Neural crest cell (in vitro differentiated cells): ENCODE measurements at regions not wholly inside any gene's neighbourhood (a gene's known extent, or its start where the extent isn't known, plus 50 kb on each side); places are given as distances from the start of the nearest gene placed in this dataset.

Experiments
- DNase-seq: peaks from one replicate; pipeline ENCODE4 v3.0.0; 2021; ENCODE audit warnings: low read depth, mixed read lengths, low spot score
- H3K27ac Mint-ChIP-seq: one replicate; pipeline ENCODE4 v1.8.0; 2021; ENCODE audit warnings: mild to moderate bottlenecking, mixed read lengths; ENCODE audit not compliant: unreplicated experiment
- H3K27me3 Mint-ChIP-seq: 2 replicates; pipeline ENCODE4 v1.8.0; 2021; ENCODE audit warnings: low read depth, mild to moderate bottlenecking, mixed read lengths
- H3K36me3 Mint-ChIP-seq: 2 replicates; pipeline ENCODE4 v1.8.0; 2021; ENCODE audit warnings: low read depth, mild to moderate bottlenecking, mixed read lengths
- H3K4me1 Mint-ChIP-seq: 2 replicates; pipeline ENCODE4 v1.8.0; 2021; ENCODE audit warnings: mixed read lengths
- H3K4me3 Mint-ChIP-seq: one replicate; pipeline ENCODE4 v1.8.0; 2021; ENCODE audit warnings: mild to moderate bottlenecking, mixed read lengths
- H3K9me3 Mint-ChIP-seq: 2 replicates; pipeline ENCODE4 v1.8.0; 2021; ENCODE audit warnings: mixed read lengths
- CTCF ChIP-seq: fragments of 200-600 bp; sonication (generic); conservative IDR thresholded peaks from 2 replicates; pipeline ENCODE4 v1.5.0; 2021; ENCODE audit warnings: antibody characterized with exemption, mild to moderate bottlenecking

GRCh38 chr6:87881342-87881895 is 166.2 kb upstream of the SPACA1 start:
- no peaks in the 10 kb centered on the region for H3K4me1 Mint-ChIP-seq
- peaks cover 2% of the 10 kb centered on the region for H3K9me3 Mint-ChIP-seq
- no peak for TF ChIP-seq CTCF
- H3K36me3 Mint-ChIP-seq = no peaks in the 10 kb centered on the region
- no peak for DNase-seq
- H3K27me3 Mint-ChIP-seq = peaks cover 4% of the 10 kb centered on the region
- H3K27ac Mint-ChIP-seq = no peak overlapping the region
- no peak overlapping the region for H3K4me3 Mint-ChIP-seq

- TF ChIP-seq CTCF = no peak
- Mint-ChIP-seq H3K4me3 (no peak overlapping the region), H3K36me3 (no peaks in the 10 kb centered on the region)
Measured at GRCh38 chr6:87879132-87879861, 168.3 kb upstream of the SPACA1 start.

GRCh38 chr6:87875781-87876180 is 171.9 kb upstream of the SPACA1 start:
- no peak for TF ChIP-seq CTCF
- H3K9me3 Mint-ChIP-seq = no peaks in the 10 kb centered on the region
- H3K36me3 Mint-ChIP-seq = no peaks in the 10 kb centered on the region
- H3K4me1 Mint-ChIP-seq = no peaks in the 10 kb centered on the region
- H3K27me3 Mint-ChIP-seq = peaks cover 9% of the 10 kb centered on the region
- H3K27ac Mint-ChIP-seq = no peak overlapping the region
- no peak overlapping the region for H3K4me3 Mint-ChIP-seq
- no peak for DNase-seq

More at GRCh38 chr6:87879132-87879861, 168.3 kb upstream of the SPACA1 start:
- Mint-ChIP-seq H3K27me3 (peaks cover 4% of the 10 kb centered on the region), H3K9me3 (peaks cover 2% of the 10 kb centered on the region), H3K4me1 (no peaks in the 10 kb centered on the region), H3K27ac (no peak overlapping the region)
- no peak for DNase-seq

GRCh38 chr6:87873556-87873955 is 171.5 kb upstream of the AKIRIN2 start:
- Mint-ChIP-seq H3K9me3 (no peaks in the 10 kb centered on the region), H3K36me3 (no peaks in the 10 kb centered on the region), H3K27ac (no peak overlapping the region), H3K27me3 (peaks cover 9% of the 10 kb centered on the region), H3K4me3 (no peak overlapping the region), H3K4me1 (no peaks in the 10 kb centered on the region)
- DNase-seq = no peak
- TF ChIP-seq CTCF = no peak

GRCh38 chr6:87870556-87870955 is 168.5 kb upstream of the AKIRIN2 start:
- Mint-ChIP-seq H3K4me3 (no peak overlapping the region), H3K27ac (no peak overlapping the region), H3K36me3 (no peaks in the 10 kb centered on the region), H3K4me1 (no peaks in the 10 kb centered on the region), H3K9me3 (no peaks in the 10 kb centered on the region), H3K27me3 (peaks cover 5% of the 10 kb centered on the region)
- DNase-seq = no peak
- no peak for TF ChIP-seq CTCF
